ENCODE measurements at regions not wholly inside any gene's neighbourhood (a gene's known extent, or its start where the extent isn't known, plus 50 kb on each side); places are given as distances from the start of the nearest gene placed in this dataset.

DNA sequence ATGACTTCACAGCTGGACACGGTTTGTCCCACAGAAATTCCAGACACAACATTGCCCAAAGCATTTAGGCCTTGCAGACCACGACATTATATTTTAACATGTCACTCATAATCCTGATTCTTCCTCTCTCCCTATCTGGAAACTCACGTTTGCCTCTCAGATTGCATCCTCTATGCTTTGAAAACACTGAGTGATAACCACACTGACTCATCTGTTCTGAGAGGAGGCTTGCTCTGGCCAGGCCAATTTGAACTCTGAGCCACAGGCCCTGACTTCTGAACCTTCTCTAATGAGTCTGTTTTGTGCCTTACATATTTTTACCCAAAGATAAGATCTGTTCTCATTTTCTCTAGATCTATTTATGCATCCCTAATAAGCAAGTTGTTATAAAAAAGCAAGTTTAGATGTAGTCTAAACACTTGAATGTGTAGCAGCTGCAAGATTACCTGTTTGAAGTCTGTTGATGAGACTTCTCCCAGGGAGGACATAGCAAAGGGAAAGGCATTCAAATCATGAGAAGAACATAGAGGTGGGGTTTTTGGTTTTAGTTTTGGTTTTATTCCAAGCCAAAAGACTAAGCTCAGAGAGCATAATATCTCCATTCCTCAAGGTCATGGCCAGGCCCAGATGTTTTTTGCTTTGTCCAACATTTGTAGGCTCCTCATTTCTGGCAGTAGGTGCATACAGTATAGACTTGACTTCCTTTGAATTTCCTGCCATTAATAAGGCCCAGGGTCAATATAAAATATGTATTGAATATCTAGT lies 234.4 kb upstream of the LRTM1 start:
- Mint-ChIP-seq H3K27ac (no peak overlapping the region), H3K9me3 (ENCODE audit: low read depth) (no peaks in the 10 kb centered on the region), H3K4me1 (ENCODE audit: low read depth) (no peaks in the 10 kb centered on the region), H3K4me3 (ENCODE audit: low read depth) (no peak overlapping the region), H3K27me3 (no peaks in the 10 kb centered on the region), H3K36me3 (ENCODE audit: insufficient read depth) (no peaks in the 10 kb centered on the region)
- TF ChIP-seq, protein P1, sequence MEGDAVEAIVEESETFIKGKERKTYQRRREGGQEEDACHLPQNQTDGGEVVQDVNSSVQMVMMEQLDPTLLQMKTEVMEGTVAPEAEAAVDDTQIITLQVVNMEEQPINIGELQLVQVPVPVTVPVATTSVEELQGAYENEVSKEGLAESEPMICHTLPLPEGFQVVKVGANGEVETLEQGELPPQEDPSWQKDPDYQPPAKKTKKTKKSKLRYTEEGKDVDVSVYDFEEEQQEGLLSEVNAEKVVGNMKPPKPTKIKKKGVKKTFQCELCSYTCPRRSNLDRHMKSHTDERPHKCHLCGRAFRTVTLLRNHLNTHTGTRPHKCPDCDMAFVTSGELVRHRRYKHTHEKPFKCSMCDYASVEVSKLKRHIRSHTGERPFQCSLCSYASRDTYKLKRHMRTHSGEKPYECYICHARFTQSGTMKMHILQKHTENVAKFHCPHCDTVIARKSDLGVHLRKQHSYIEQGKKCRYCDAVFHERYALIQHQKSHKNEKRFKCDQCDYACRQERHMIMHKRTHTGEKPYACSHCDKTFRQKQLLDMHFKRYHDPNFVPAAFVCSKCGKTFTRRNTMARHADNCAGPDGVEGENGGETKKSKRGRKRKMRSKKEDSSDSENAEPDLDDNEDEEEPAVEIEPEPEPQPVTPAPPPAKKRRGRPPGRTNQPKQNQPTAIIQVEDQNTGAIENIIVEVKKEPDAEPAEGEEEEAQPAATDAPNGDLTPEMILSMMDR (IDR thresholded peaks at IDR 0.05; ENCODE audit: unreplicated experiment), result no peak
- DNase-seq (ENCODE audit: low spot score, unreplicated experiment), result no peak

DNA sequence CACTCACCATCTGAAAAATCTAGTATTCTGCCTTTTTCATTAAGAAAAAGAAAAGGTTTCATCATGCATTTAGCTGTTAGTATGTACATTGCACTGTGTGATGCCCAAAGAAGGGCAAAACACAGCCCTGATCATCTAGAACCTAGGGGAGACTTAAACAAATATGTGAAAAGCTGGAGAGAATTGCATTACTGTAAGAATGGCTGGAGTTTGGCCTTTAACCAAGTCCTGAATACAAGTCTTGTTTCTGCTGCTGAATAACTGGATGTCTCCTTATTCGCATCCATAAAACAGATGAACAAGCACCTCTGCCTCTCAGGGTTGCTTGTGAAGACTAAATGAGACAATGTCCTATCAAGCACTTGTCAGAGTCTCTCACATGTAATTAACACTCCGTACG lies 233.4 kb upstream of the LRTM1 start:
- no peaks in the 10 kb centered on the region for H3K36me3 Mint-ChIP-seq (ENCODE audit: insufficient read depth)

DNA sequence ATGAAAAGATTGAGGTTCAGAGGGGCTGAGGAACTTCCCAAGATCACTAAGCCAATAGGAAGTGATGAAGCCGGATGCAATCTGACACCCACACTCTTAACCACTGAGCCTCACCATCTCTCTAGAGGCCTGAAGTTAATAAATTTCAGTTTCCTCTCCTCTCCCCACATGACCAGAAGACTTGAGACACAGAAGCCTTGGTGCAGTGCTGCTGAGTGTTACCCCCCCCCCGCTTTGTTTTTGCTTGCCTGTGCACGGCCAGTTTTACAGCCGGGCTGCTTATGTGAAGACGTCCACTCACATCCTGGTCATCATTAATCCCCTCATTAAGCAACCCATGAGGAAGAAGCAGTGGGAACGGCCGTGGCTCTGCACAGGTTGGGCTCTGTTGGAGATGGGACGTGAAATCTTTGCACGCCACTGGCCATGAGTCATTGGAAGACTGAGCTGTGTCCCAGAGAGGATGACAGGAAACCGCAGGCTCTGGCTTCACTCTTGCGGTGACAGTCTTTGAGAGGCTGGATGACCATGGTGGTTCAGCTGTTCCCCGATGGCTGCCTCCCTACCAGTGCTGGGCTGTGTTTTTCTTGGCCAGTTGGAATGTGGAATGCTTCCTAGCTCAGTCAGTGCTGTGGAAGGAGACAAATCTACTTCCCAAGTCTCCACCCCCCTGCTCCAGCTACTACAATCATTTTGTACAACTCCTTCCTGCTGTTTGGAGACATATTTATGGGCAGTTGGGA lies 232.6 kb upstream of the LRTM1 start:
- no peak for DNase-seq (ENCODE audit: low spot score, unreplicated experiment)
- Mint-ChIP-seq H3K36me3 (ENCODE audit: insufficient read depth) (no peaks in the 10 kb centered on the region), H3K4me1 (ENCODE audit: low read depth) (no peaks in the 10 kb centered on the region), H3K27ac (no peak overlapping the region), H3K9me3 (ENCODE audit: low read depth) (no peaks in the 10 kb centered on the region), H3K27me3 (no peaks in the 10 kb centered on the region), H3K4me3 (ENCODE audit: low read depth) (no peak overlapping the region)
- TF ChIP-seq, protein P1 (IDR thresholded peaks at IDR 0.05; ENCODE audit: unreplicated experiment), result no peak

More for the DNA sequence above, 233.4 kb upstream of the LRTM1 start:
- Mint-ChIP-seq H3K9me3 (ENCODE audit: low read depth) (no peaks in the 10 kb centered on the region), H3K4me1 (ENCODE audit: low read depth) (no peaks in the 10 kb centered on the region), H3K27me3 (no peaks in the 10 kb centered on the region), H3K4me3 (ENCODE audit: low read depth) (no peak overlapping the region), H3K27ac (no peak overlapping the region)
- TF ChIP-seq, protein P1 (IDR thresholded peaks at IDR 0.05; ENCODE audit: unreplicated experiment), result no peak
- no peak for DNase-seq (ENCODE audit: low spot score, unreplicated experiment)

DNA sequence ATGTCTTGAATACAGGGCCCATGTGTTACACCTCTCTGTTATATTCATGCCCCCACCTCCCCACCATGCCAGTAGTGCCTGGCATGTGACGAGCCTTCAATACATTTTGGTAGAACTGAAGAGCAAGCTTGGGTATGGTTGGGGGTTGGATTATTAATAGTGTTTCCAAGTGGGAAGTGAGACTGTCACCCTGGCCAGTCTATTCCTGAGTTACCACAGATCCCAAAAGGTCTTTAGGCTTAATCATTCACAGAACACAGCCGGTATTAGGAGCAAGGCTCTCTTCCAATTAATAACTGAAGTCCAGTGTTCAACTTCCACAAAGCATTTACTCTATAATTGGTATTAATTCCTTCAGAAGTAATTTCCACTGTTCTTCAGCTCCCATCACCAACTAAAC lies 231.9 kb upstream of the LRTM1 start:
- Mint-ChIP-seq H3K4me3 (ENCODE audit: low read depth) (no peak overlapping the region), H3K4me1 (ENCODE audit: low read depth) (no peaks in the 10 kb centered on the region), H3K9me3 (ENCODE audit: low read depth) (no peaks in the 10 kb centered on the region), H3K27ac (no peak overlapping the region), H3K27me3 (peaks cover 4% of the 10 kb centered on the region), H3K36me3 (ENCODE audit: insufficient read depth) (no peaks in the 10 kb centered on the region)
- TF ChIP-seq, protein P1 (IDR thresholded peaks at IDR 0.05; ENCODE audit: unreplicated experiment), result no peak
- DNase-seq (ENCODE audit: low spot score, unreplicated experiment), result no peak

DNA sequence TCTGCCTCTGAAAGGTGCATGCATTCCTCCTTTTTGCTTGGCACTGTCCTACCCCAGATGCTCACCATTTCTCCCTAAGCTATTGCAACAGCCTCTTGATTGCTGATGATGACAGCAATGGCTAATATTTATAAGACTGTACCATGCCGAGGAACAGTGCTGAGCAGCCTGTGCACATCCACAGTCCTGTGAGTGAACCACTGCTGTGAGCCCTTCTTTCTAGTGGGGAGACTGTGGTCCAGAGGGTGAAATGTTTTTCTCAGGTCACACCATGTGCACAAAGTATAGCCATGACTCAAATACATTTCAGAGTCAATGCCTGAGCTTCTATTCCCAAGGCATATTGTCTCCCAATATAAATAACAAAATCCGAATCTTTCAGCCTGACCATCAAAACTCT lies 231.2 kb upstream of the LRTM1 start:
- H3K27me3 Mint-ChIP-seq, result peaks cover 11% of the 10 kb centered on the region
- H3K9me3 Mint-ChIP-seq (ENCODE audit: low read depth), result no peaks in the 10 kb centered on the region
- no peaks in the 10 kb centered on the region for H3K4me1 Mint-ChIP-seq (ENCODE audit: low read depth)
- no peak for DNase-seq (ENCODE audit: low spot score, unreplicated experiment)
- no peak overlapping the region for H3K4me3 Mint-ChIP-seq (ENCODE audit: low read depth)
- H3K27ac Mint-ChIP-seq, result no peak overlapping the region
- TF ChIP-seq, protein P1 (IDR thresholded peaks at IDR 0.05; ENCODE audit: unreplicated experiment), result no peak
- no peaks in the 10 kb centered on the region for H3K36me3 Mint-ChIP-seq (ENCODE audit: insufficient read depth)
